Stomach smooth muscle (tissue), 2 donors: ENCODE measurements at regions not wholly inside any gene's neighbourhood (a gene's known extent, or its start where the extent isn't known, plus 50 kb on each side); places are given as distances from the start of the nearest gene placed in this dataset.

ENCODE experiments used
- H3K27ac ChIP-seq: one replicate; pipeline ENCODE4 v1.7.0; 2013; ENCODE audit warnings: mild to moderate bottlenecking, low read length, inconsistent platforms
- H3K27me3 ChIP-seq, 2 donors: one replicate each; pipeline ENCODE4 v1.7.0; 2013; ENCODE audit warnings: low read length in 2 of 2; ENCODE audit not compliant: insufficient read depth in 2 of 2, control insufficient read depth in 1 of 2
- H3K36me3 ChIP-seq, 2 donors: one replicate each; pipeline ENCODE4 v1.7.0; 2013; ENCODE audit warnings: low read length in 2 of 2; ENCODE audit not compliant: control insufficient read depth in 2 of 2, insufficient read depth in 2 of 2
- H3K4me1 ChIP-seq: one replicate; pipeline ENCODE4 v1.7.0; 2013; ENCODE audit warnings: low read length; ENCODE audit not compliant: control insufficient read depth, insufficient read depth
- H3K4me3 ChIP-seq, 2 donors: one replicate each; pipeline ENCODE4 v1.7.0; 2013; ENCODE audit warnings: low read length in 2 of 2
- H3K9ac ChIP-seq, 2 donors: one replicate each; pipeline ENCODE4 v1.7.0; 2013; ENCODE audit warnings: low read length in 2 of 2, mild to moderate bottlenecking in 1 of 2
- H3K9me3 ChIP-seq, 2 donors: one replicate each; pipeline ENCODE4 v1.7.0; 2013; ENCODE audit warnings: low read length in 2 of 2; ENCODE audit not compliant: control insufficient read depth in 2 of 2
- donor health status: healthy.
- donor health status: Pancreatic carcinoma.

DNA sequence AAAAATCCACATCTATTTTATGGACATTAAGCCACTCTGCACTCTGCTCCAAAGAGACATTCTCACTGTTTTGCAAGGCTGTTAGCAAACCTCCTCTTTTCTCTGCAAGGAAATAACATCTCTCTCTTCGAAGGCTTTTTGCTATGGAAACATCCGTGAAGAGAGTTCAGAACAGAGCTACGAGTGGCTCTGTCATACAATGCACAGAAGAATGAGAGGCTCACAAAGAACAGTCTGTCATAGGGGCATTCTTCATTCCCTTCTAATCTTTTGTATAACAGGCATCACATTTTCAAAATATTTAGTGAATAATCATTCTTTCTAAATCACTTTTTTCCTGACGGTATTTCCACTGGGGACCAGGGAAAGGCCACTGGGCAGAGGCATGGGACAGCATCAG, 346.1 kb downstream of the IRS2 start:
- no peaks in the 10 kb centered on the region for H3K9me3 ChIP-seq
- no peaks in the 10 kb centered on the region for H3K36me3 ChIP-seq
- no peaks in the 10 kb centered on the region for H3K4me1 ChIP-seq
- no peak overlapping the region for H3K27ac ChIP-seq
- no peak overlapping the region for H3K4me3 ChIP-seq
- no peak overlapping the region for H3K9ac ChIP-seq
- no peaks in the 10 kb centered on the region for H3K27me3 ChIP-seq

DNA sequence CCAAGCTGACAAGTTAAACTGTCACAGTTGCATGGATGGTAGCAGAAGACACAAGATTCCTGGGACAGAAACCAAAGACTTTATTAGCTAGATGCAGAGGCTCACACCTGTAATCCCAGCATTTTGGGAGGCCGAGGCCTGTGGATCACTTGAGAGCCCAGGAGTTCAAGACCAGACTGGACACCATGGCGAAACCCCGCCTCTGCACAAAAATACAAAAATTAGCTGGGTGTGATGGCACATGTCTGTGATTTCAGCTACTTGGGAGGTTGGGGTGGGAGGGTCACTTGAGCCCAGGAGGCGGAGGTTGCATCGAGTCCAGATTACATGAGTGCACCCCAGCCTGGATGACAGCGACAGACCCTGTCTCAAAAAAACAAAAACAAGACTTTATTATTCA, 346.6 kb downstream of the IRS2 start:
- Histone ChIP-seq H3K4me3 (no peak overlapping the region), H3K27me3 (no peaks in the 10 kb centered on the region), H3K9ac (no peak overlapping the region), H3K9me3 (no peaks in the 10 kb centered on the region), H3K4me1 (no peaks in the 10 kb centered on the region), H3K36me3 (no peaks in the 10 kb centered on the region), H3K27ac (no peak overlapping the region)

- Histone ChIP-seq H3K4me1 (no peaks in the 10 kb centered on the region), H3K36me3 (no peaks in the 10 kb centered on the region), H3K9ac (no peak overlapping the region), H3K4me3 (no peak overlapping the region), H3K9me3 (no peaks in the 10 kb centered on the region), H3K27ac (no peak overlapping the region), H3K27me3 (no peaks in the 10 kb centered on the region)
Measured at GRCh38 chr13:109436841-109437240, 349.5 kb downstream of the IRS2 start.

DNA sequence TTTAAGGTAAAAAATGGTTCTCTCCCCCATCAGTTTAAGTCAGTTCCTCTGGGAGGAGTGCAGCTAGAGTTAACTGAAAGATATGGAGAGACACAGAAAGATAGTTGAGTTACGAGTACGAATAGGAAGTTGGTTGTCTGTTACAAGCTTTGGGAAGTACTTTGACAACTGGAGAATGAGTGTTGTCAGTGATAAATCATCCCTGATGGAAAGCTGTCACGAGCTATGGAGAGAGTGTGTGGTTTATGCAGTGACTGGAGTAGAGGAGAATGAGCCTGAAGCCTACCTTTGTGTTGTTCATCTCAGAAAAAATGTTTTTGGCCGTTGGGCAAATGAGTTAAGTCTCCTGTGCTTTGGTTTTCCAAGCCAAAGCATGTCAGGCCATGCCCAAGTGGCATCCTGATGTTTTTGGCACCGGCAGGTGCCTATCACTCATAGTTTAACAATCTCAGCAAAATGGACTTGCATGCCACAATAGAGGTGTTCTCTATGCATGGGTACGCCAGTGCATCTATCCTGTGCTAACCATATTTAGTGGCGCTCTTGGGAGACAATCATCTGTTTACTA, 350.2 kb downstream of the IRS2 start:
- no peaks in the 10 kb centered on the region for H3K9me3 ChIP-seq
- no peaks in the 10 kb centered on the region for H3K36me3 ChIP-seq
- no peak overlapping the region for H3K4me3 ChIP-seq
- no peaks in the 10 kb centered on the region for H3K4me1 ChIP-seq
- no peak overlapping the region for H3K9ac ChIP-seq
- no peak overlapping the region for H3K27ac ChIP-seq
- H3K27me3 ChIP-seq, result no peaks in the 10 kb centered on the region

- H3K27me3 ChIP-seq, result no peaks in the 10 kb centered on the region
- H3K4me3 ChIP-seq, result no peak overlapping the region
- H3K9ac ChIP-seq, result no peak overlapping the region
- no peaks in the 10 kb centered on the region for H3K9me3 ChIP-seq
- no peaks in the 10 kb centered on the region for H3K4me1 ChIP-seq
- no peak overlapping the region for H3K27ac ChIP-seq
- H3K36me3 ChIP-seq, result no peaks in the 10 kb centered on the region
Measured at GRCh38 chr13:109431217-109431616, 355.2 kb downstream of the IRS2 start.

GRCh38 chr13:109428146-109428545, 358.2 kb downstream of the IRS2 start:
- Histone ChIP-seq H3K4me1 (no peaks in the 10 kb centered on the region), H3K36me3 (no peaks in the 10 kb centered on the region), H3K27me3 (no peaks in the 10 kb centered on the region), H3K9ac (no peak overlapping the region), H3K4me3 (no peak overlapping the region), H3K27ac (no peak overlapping the region), H3K9me3 (no peaks in the 10 kb centered on the region)

GRCh38 chr13:109427695-109428094, 358.7 kb downstream of the IRS2 start:
- no peaks in the 10 kb centered on the region for H3K36me3 ChIP-seq

DNA sequence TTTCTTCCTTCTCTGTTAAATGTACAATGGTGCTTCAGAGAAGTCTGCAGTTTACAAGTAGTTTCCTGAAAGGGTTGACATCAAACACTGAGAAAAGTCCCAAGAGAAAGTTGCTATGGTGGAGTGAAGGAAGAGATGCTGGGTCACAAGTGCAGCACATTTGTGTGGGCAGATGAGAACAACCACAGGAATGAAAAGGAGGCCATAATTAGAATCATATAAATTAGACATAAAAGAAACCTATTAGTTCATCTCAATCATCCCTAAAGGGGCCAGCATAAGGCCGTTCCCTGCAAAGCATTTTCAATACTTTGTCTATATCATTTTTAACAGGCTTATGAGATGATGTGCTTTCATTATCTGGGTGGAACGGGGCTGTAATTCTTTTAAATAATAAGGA, 359.2 kb downstream of the IRS2 start:
- no peaks in the 10 kb centered on the region for H3K9me3 ChIP-seq
- H3K36me3 ChIP-seq, result no peaks in the 10 kb centered on the region
- no peak overlapping the region for H3K9ac ChIP-seq
- no peaks in the 10 kb centered on the region for H3K4me1 ChIP-seq
- no peak overlapping the region for H3K27ac ChIP-seq
- H3K27me3 ChIP-seq, result no peaks in the 10 kb centered on the region
- no peak overlapping the region for H3K4me3 ChIP-seq

More at GRCh38 chr13:109427695-109428094, 358.7 kb downstream of the IRS2 start:
- Histone ChIP-seq H3K4me1 (no peaks in the 10 kb centered on the region), H3K4me3 (no peak overlapping the region), H3K9ac (no peak overlapping the region), H3K27ac (no peak overlapping the region), H3K27me3 (no peaks in the 10 kb centered on the region), H3K9me3 (no peaks in the 10 kb centered on the region)

GRCh38 chr13:109426690-109426990, 359.7 kb downstream of the IRS2 start:
- Histone ChIP-seq H3K27me3 (no peaks in the 10 kb centered on the region), H3K36me3 (no peaks in the 10 kb centered on the region), H3K4me1 (no peaks in the 10 kb centered on the region), H3K9me3 (no peaks in the 10 kb centered on the region), H3K27ac (no peak overlapping the region), H3K4me3 (no peak overlapping the region), H3K9ac (no peak overlapping the region)

DNA sequence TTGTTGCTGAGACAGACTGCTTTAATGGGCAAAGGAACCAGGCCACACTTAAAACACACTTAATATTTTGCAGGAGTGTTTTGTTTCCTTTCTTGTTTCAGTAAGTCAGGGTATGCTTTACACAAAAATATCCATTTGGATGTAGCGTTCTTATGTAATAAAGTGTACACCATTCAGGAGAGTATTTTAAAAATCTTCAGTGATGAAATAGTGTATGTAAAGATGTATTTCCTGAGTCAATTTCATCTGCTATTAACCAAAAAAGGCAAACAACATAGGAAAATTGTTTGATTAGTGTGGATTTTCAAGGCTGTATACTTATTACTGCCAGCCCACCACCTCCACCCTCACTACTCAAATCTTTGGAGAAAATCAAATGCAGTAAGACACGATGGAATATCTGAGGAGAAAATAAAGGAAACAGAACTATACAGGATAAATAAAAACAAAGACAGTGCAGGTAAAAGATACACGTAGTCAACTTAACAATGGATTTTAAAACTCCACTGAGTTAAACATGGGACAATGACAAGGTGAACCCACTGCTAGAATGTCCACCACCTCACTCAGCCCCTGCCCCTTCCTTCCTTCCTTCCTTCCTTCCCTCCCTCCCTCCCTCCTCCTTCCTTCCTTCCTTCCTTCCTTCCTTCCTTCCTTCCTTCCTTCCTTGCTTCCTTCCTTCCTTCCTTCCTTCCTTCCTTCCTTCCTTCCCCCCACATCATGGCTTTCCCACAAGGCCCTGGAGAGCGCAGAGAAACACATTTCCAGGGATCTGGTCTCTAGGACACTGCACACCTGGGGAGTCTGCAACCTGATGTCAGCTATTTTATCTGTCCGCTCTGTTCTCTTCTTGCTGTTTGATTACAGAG, 360.3 kb downstream of the IRS2 start:
- no peaks in the 10 kb centered on the region for H3K27me3 ChIP-seq
- no peaks in the 10 kb centered on the region for H3K9me3 ChIP-seq
- no peaks in the 10 kb centered on the region for H3K4me1 ChIP-seq
- H3K4me3 ChIP-seq, result no peak overlapping the region
- no peak overlapping the region for H3K9ac ChIP-seq
- no peaks in the 10 kb centered on the region for H3K36me3 ChIP-seq
- H3K27ac ChIP-seq, result no peak overlapping the region

DNA sequence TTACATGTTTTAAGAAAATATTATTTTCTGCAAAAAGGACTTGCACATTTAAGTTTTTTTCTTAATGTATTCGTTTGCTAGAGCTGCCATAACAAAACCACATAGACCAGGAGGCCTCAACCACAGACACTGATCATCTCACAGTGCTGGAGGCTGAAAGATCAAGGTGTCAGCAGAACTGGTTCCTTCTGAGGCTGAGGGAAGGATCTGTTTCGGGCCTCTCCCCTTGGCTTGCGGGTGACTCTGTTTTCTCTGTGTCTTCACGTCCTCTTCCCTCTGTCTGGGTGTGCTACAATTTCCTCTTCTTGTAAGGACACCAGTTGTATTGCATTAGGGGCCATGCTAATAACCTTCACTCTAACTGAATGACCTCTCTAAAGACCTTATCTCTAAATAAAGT, 364.2 kb downstream of the IRS2 start:
- no peak overlapping the region for H3K27ac ChIP-seq
- no peaks in the 10 kb centered on the region for H3K27me3 ChIP-seq
- no peak overlapping the region for H3K9ac ChIP-seq
- H3K4me3 ChIP-seq, result no peak overlapping the region
- no peaks in the 10 kb centered on the region for H3K4me1 ChIP-seq
- H3K9me3 ChIP-seq, result no peaks in the 10 kb centered on the region
- H3K36me3 ChIP-seq, result no peaks in the 10 kb centered on the region
